Stimulated activated CD8-positive, alpha-beta memory T cell treated with anti-CD3 and anti-CD28 coated beads, Interleukin-2, amount 100 ng/mL, for 48 hours (primary cell): ENCODE measurements at regions not wholly inside any gene's neighbourhood (a gene's known extent, or its start where the extent isn't known, plus 50 kb on each side); places are given as distances from the start of the nearest gene placed in this dataset.
"Not testable (repeated sequence)": the region's sequence is repeated elsewhere in the genome, so short reads cannot be mapped to it uniquely, and the experiment has no call there.

Experiments used
- DNase-seq, 2 donors: peaks; one replicate each; pipeline ENCODE4 v3.0.0-alpha.2; 2020; ENCODE audit warnings: low read depth in 2 of 2

- DNase-seq = no peak
Measured at GRCh38 chr12:5310151-5310550, 121.8 kb upstream of the NTF3 start.

DNA sequence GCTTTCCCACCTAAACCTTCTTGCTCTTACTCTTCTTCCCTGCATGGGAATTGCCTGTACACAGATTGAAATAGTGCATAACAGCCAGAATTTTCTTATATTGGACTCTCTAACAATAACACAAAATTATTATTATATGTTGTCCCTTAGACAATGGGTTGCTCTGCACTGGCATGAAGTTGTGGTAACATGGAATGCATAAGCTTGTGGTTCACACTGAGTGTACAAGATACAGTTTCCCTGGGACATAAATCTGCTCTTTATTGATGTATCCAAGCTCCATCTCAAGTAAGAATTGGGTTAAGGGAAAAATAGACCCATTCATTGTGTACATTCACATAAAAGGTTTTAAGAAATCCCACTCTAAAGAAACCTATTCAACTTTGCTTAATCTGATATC is 114.4 kb upstream of the NTF3 start:
- no peak for DNase-seq

GRCh38 chr12:5318874-5319273 is 113.0 kb upstream of the NTF3 start:
- DNase-seq = no peak

- DNase-seq = no peak
Measured at GRCh38 chr12:5328669-5329517, 103.0 kb upstream of the NTF3 start.

DNA sequence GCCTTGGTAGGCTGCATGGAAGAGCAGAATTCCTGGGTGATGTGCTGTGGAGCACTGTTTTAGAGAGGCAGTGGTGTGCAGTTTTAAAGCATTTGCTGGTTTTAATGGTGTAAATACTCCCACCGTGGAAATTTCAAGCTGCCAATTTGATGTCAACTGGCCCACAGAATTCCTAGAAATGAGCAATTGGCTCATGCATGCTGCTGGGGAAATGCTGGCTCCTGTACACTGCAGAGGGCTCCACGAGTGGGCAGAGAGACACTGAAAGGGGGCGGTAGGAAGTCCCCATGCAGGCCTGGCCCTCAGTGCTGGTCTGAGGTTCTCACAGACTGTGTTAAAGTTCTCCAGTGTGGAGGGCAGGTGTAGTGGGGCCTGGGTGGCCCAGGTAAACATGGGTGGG is 99.4 kb upstream of the NTF3 start:
- no peak for DNase-seq

GRCh38 chr12:5333096-5333495 is 98.8 kb upstream of the NTF3 start:
- DNase-seq = no peak

DNA sequence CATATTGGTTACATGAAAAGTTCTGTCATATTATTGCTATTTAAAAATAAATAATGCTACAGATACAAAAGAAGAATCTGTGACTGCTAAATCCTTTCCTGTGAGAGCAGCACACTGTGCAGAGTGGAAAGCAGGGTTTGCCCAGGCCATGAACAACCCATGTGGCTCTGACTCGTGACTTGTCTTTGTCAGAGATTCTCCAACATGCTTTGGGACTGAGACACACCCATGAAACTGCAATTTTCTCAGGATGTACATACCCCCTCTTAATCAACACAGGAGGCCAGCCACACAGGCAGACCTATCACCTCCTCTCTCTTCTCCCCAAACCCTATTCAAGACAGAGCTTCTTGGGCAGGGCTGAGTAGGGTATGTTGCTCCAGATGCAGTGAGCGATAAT is 96.8 kb upstream of the NTF3 start:
- no peak for DNase-seq

GRCh38 chr12:5341086-5341485 is 90.8 kb upstream of the NTF3 start:
- not testable (repeated sequence) for DNase-seq

GRCh38 chr12:5343711-5344110 is 88.2 kb upstream of the NTF3 start:
- DNase-seq = no peak

- no peak for DNase-seq
Measured at GRCh38 chr12:5344131-5344530, 87.8 kb upstream of the NTF3 start.

GRCh38 chr12:5345534-5345933 is 86.4 kb upstream of the NTF3 start:
- DNase-seq = no peak

DNA sequence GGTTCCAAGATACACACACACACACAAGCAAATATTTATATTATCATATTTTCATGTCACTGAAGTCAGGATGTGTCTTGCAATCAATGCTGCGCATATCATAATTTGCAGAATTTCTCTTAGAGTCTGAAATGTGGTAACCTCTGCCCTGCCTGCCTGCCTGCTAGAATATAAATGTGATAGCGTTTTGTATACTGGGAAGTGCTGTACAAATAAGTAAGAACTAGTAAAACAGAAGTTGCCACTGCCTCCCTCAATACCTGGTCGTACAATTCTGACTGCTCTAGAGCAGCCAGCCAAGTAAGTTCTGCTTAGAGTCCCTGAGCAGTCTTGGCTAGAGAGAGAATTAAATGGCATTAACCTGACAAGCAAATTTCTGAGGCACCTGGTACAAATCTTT is 83.9 kb upstream of the NTF3 start:
- DNase-seq = no peak

DNA sequence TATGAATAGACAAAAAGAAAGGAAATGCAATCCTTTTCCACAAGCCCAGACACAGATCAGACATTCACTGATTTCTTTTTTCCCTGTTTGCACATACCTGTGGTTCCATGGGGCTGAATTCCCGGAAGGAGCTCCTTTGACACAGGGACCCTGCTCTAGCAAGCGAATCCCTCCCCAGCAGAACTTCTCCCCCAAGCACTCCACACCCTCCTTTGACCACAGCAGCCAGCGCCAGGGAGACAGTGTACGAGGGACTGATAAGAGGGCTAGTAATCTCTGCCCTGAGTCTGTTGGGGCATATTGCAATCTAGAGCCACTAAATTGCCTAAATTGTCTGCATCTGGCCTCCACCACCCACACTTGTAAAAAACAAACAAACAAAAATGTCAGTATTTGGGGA is 83.4 kb upstream of the NTF3 start:
- DNase-seq = no peak

GRCh38 chr12:5364036-5364770 is 67.7 kb upstream of the NTF3 start:
- no peak for DNase-seq

DNA sequence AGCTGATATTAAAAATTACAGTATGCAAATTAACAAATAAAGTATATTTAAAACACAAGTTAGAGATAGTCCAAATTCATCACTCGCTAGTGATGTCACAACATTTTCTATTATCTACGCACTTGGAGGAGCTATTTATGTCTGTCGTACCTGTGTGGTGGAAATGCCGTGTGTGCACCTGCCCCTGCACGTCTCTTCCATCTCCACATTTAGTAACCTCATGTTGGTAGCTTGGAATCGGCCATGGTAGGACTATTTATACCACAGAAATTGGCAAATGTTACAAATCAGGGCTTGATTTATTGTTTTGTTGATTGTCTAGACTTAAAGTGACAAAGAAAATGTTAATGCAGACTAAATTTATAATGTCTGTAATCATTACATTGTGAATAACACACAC is 62.6 kb upstream of the NTF3 start:
- DNase-seq = no peak

GRCh38 chr12:5371631-5372030 is 60.3 kb upstream of the NTF3 start:
- DNase-seq = no peak

- DNase-seq = no peak
Measured at GRCh38 chr12:5374713-5375112, 57.2 kb upstream of the NTF3 start.

GRCh38 chr12:5375547-5376295 is 56.2 kb upstream of the NTF3 start:
- no peak for DNase-seq

- no peak for DNase-seq
Measured at GRCh38 chr12:5376591-5377207, 55.2 kb upstream of the NTF3 start.

GRCh38 chr12:5377997-5378592 is 53.8 kb upstream of the NTF3 start:
- no peak for DNase-seq

- DNase-seq = no peak
Measured at GRCh38 chr12:5379749-5380496, 52.0 kb upstream of the NTF3 start.
